ENCODE measurements at regions not wholly inside any gene's neighbourhood (a gene's known extent, or its start where the extent isn't known, plus 50 kb on each side); places are given as distances from the start of the nearest gene placed in this dataset.

DNA sequence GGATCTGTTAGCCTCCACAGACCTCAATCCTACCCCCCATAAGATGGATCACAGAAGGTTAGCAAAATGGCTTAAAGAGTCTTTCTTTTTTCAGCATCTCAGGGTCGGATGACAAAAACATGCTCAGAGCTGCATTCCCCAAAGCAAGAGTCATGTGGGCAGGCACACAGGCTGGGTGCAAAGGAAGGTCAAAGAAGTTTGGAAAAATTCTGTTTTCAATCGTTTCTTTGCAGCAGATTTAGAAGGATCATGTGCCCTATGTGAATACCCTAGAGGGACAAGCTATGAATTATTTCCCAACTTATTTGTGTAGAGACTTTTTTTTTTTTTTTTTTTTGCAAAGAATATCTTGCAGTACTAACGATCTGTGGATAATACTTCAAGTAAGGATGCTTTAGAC is 845.4 kb downstream of the VRK1 start:
- H3K27ac Mint-ChIP-seq = no peak overlapping the region
- TF ChIP-seq, protein P1, sequence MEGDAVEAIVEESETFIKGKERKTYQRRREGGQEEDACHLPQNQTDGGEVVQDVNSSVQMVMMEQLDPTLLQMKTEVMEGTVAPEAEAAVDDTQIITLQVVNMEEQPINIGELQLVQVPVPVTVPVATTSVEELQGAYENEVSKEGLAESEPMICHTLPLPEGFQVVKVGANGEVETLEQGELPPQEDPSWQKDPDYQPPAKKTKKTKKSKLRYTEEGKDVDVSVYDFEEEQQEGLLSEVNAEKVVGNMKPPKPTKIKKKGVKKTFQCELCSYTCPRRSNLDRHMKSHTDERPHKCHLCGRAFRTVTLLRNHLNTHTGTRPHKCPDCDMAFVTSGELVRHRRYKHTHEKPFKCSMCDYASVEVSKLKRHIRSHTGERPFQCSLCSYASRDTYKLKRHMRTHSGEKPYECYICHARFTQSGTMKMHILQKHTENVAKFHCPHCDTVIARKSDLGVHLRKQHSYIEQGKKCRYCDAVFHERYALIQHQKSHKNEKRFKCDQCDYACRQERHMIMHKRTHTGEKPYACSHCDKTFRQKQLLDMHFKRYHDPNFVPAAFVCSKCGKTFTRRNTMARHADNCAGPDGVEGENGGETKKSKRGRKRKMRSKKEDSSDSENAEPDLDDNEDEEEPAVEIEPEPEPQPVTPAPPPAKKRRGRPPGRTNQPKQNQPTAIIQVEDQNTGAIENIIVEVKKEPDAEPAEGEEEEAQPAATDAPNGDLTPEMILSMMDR (IDR thresholded peaks at IDR 0.05) = no peak

DNA sequence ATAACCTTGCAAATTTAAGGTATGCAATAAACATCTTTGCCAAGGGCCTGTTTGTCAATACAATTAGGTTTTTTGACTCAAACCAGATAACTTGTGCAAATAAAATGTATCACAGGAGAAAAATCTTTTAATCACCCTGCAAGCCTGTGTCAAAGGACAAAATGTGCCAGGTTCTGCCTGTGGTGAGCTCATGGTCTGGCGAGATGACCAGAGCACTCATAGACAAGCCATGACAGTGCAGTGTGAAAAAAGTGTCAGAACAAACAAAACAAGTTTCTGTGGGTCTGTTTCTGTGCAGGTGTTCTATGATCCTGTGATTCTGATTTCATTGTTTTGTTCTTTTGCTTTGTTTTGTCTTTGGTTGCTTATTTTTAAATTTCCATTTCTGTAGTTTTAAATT is 847.2 kb downstream of the VRK1 start:
- Mint-ChIP-seq H3K4me1 (ENCODE audit: low read depth) (no peaks in the 10 kb centered on the region), H3K36me3 (ENCODE audit: low read depth) (no peaks in the 10 kb centered on the region), H3K27me3 (ENCODE audit: insufficient read depth) (no peaks in the 10 kb centered on the region), H3K4me3 (no peak overlapping the region), H3K9me3 (peaks cover 79% of the 10 kb centered on the region), H3K27ac (no peak overlapping the region)
- TF ChIP-seq, protein P1 (IDR thresholded peaks at IDR 0.05) = no peak
- DNase-seq = no peak

More for the DNA sequence above, 845.4 kb downstream of the VRK1 start:
- peaks cover 5% of the 10 kb centered on the region; the same call in 1 of the 2 replicates for H3K36me3 Mint-ChIP-seq (ENCODE audit: low read depth)
- DNase-seq = no peak
- peaks cover 77% of the 10 kb centered on the region for H3K9me3 Mint-ChIP-seq
- no peak overlapping the region for H3K4me3 Mint-ChIP-seq
- H3K4me1 Mint-ChIP-seq (ENCODE audit: low read depth) = no peaks in the 10 kb centered on the region
- H3K27me3 Mint-ChIP-seq (ENCODE audit: insufficient read depth) = no peaks in the 10 kb centered on the region; the same call in 1 of the 2 replicates

DNA sequence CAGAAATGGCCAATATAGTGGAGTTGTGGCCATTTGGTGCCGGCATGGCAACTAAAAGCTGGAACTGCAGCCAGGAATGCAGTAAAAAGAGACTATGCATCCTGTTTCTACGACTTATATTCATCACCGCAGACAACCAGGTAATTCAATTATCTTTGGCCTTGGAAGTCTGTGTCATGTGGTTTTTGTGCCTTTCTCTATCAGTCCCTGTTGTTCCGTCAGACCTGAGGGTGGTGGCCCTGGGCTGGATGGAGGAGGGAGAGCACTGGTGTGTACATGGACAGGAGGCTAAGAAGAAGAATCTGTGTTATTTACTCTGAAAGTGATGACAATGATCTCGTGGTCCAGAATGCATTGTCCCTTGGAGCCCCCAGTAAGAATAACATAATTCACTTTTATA is 852.6 kb downstream of the VRK1 start:
- TF ChIP-seq, protein P1 (IDR thresholded peaks at IDR 0.05) = no peak
- Mint-ChIP-seq H3K27me3 (ENCODE audit: insufficient read depth) (no peaks in the 10 kb centered on the region), H3K4me3 (no peak overlapping the region), H3K9me3 (peaks cover 69% of the 10 kb centered on the region), H3K36me3 (ENCODE audit: low read depth) (no peaks in the 10 kb centered on the region), H3K27ac (no peak overlapping the region), H3K4me1 (ENCODE audit: low read depth) (no peaks in the 10 kb centered on the region)
- DNase-seq = no peak

DNA sequence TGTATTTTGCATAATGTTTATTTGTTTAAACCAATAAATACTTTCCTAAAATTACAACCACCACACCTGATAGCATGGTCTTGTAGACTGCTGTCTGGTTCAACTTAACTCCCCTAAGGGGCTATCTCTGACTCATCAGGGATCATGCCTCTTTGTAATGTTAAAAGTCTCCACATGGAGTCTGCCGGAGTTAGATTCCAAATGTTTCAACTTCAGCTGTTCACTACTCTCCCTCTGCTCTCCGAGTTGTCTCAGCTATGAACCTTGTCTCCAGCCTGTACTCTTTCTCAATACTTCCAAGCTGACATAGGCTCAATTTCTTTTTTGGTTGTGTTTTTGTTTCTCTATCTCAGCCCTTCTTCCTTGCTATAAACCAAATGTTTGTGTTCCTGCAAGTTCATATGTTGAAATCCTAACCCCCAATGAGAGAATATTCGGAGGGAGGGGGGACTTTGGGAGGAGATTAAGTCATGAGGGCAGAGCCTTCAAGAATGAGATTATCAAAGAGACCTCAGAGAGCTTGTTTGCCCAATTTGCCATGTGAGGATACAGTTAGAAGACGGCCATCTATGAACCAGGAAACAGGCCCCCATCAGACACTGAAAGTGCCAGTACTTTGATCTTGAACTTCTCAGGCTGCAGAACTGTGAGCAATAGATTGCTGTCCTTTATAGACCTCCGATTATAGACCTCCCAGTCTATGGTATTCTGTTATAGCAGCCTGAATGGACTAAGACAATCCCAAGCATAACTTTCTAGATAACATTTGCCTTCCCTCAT is 858.2 kb downstream of the VRK1 start:
- no peak for DNase-seq
- TF ChIP-seq, protein P1 (IDR thresholded peaks at IDR 0.05) = no peak
- Mint-ChIP-seq H3K36me3 (ENCODE audit: low read depth) (0 out of 2 replicates have a peak, but pooled peaks cover 9% of the 10 kb centered on the region), H3K4me3 (no peak overlapping the region), H3K4me1 (ENCODE audit: low read depth) (no peaks in the 10 kb centered on the region), H3K27ac (no peak overlapping the region), H3K27me3 (ENCODE audit: insufficient read depth) (peaks cover 1% of the 10 kb centered on the region), H3K9me3 (peaks cover 74% of the 10 kb centered on the region)

DNA sequence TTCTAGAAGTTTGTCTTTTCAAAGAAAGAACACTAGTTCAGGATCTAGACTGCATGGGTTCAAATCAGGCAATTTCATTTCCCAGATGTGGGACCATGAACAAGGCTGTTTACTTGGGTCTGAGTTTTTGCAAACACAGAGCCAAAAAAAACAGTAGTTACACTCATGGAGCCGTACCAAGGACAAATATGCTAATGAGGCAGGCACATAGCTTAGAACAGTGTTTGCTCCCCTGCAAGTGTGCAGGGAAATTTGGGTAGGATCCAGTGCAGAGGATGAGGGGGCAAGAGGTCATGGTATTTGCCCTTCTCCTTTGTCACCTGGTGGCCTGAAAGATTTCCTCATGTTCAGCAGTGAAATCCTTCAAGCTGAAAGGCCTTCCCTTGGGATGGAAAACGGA is 860.4 kb downstream of the VRK1 start:
- H3K27ac Mint-ChIP-seq = no peak overlapping the region
- 0 out of 2 replicates have a peak, but pooled peaks cover 9% of the 10 kb centered on the region for H3K36me3 Mint-ChIP-seq (ENCODE audit: low read depth)
- no peak for DNase-seq
- no peaks in the 10 kb centered on the region for H3K4me1 Mint-ChIP-seq (ENCODE audit: low read depth)
- no peak overlapping the region for H3K4me3 Mint-ChIP-seq
- TF ChIP-seq, protein P1 (IDR thresholded peaks at IDR 0.05) = no peak
- peaks cover 74% of the 10 kb centered on the region for H3K9me3 Mint-ChIP-seq
- peaks cover 1% of the 10 kb centered on the region for H3K27me3 Mint-ChIP-seq (ENCODE audit: insufficient read depth)
